Right lobe of liver (tissue), 4 donors: ENCODE measurements at regions not wholly inside any gene's neighbourhood (a gene's known extent, or its start where the extent isn't known, plus 50 kb on each side); places are given as distances from the start of the nearest gene placed in this dataset.

Experiments
- POLR2A ChIP-seq: fragments of 450-650 bp; IDR thresholded peaks from one replicate; pipeline ENCODE4 v1.6.1; 2017; ENCODE audit warnings: antibody characterized with exemption, mild to moderate bottlenecking
- TF ChIP-seq, protein P1 (sequence below), 4 donors: fragments of 200-600 bp in 3 of 4; fragments of 450-650 bp in 1 of 4; IDR thresholded peaks; one replicate each; pipeline versions ENCODE4 v1.5.1 to v1.8.0; 2016 to 2022; ENCODE audit warnings: antibody characterized with exemption in 4 of 4, mild to moderate bottlenecking in 2 of 4
- donor health status: DM: no; HTN: no; CAD: no.
- donor health status: DM: no; HTN: no; CAD: no.
- donor health status: DM: no; HTN: yes; CAD: no.

DNA sequence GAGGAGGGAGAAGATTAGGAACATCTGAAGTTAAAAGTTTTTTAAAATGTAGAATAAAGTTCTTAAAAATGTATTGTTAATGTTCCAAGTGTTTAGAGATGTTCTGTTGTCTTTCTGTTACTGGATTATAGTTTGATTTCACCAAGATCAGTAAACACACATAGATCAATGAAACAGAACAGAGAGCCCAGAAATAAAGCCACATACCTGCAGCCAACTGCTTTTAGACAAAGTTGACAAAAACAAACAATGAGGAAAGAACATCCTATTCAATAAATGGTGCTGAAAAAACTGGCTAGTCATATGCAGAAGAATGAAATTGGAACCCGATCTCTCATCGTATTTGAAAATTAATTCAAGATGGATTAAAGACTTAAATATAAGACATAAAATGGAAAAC, 966.3 kb upstream of the POU3F4 start:
- TF ChIP-seq, protein P1, sequence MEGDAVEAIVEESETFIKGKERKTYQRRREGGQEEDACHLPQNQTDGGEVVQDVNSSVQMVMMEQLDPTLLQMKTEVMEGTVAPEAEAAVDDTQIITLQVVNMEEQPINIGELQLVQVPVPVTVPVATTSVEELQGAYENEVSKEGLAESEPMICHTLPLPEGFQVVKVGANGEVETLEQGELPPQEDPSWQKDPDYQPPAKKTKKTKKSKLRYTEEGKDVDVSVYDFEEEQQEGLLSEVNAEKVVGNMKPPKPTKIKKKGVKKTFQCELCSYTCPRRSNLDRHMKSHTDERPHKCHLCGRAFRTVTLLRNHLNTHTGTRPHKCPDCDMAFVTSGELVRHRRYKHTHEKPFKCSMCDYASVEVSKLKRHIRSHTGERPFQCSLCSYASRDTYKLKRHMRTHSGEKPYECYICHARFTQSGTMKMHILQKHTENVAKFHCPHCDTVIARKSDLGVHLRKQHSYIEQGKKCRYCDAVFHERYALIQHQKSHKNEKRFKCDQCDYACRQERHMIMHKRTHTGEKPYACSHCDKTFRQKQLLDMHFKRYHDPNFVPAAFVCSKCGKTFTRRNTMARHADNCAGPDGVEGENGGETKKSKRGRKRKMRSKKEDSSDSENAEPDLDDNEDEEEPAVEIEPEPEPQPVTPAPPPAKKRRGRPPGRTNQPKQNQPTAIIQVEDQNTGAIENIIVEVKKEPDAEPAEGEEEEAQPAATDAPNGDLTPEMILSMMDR (IDR thresholded peaks at IDR 0.05), result no peak
- no peak for TF ChIP-seq POLR2A
